WTC11 (cell line): ENCODE measurements at regions not wholly inside any gene's neighbourhood (a gene's known extent, or its start where the extent isn't known, plus 50 kb on each side); places are given as distances from the start of the nearest gene placed in this dataset.

Source experiments
- ATF6 ChIP-seq: sonication (generic); formaldehyde crosslinking; IDR thresholded peaks from 2 replicates; pipeline ENCODE4 v1.8.1; 2023; ENCODE audit warnings: mild to moderate bottlenecking, missing genetic modification reagents
- CTCF ChIP-seq: fragments of 200-600 bp; IDR thresholded peaks from 2 replicates; pipeline ENCODE4 v1.8.0; 2022; ENCODE audit warnings: antibody characterized with exemption
- FOXK1 ChIP-seq: sonication (generic); formaldehyde crosslinking; IDR thresholded peaks from 2 replicates; pipeline ENCODE4 v1.8.0; 2022; ENCODE audit warnings: mild to moderate bottlenecking, moderate library complexity, missing genetic modification reagents
- JUN ChIP-seq: sonication (generic); formaldehyde crosslinking; IDR thresholded peaks from 2 replicates; pipeline ENCODE4 v1.8.0; 2023; ENCODE audit warnings: mild to moderate bottlenecking, missing genetic modification reagents
- NR3C1 ChIP-seq: sonication (generic); formaldehyde crosslinking; conservative IDR thresholded peaks from 2 replicates; pipeline ENCODE4 v1.8.1; 2023; ENCODE audit warnings: low read depth, mild to moderate bottlenecking, missing genetic modification reagents
- SP1 ChIP-seq: sonication (generic); formaldehyde crosslinking; conservative IDR thresholded peaks from 2 replicates; pipeline ENCODE4 v1.8.1; 2022; ENCODE audit warnings: missing genetic modification reagents
- ZNF138 ChIP-seq: sonication (generic); formaldehyde crosslinking; conservative IDR thresholded peaks from 2 replicates; pipeline ENCODE4 v1.8.1; 2022; ENCODE audit warnings: mild to moderate bottlenecking, moderate library complexity, missing genetic modification reagents
- ZNF423 ChIP-seq: fragments of 250-450 bp; sonication (Bioruptor Pico); IDR thresholded peaks from 2 replicates; pipeline ENCODE4 v2.1.2; 2022; ENCODE audit warnings: mild to moderate bottlenecking, moderate library complexity
- ZNF512 ChIP-seq: sonication (generic); formaldehyde crosslinking; IDR thresholded peaks from 2 replicates; pipeline ENCODE4 v1.8.1; 2022; ENCODE audit warnings: missing genetic modification reagents, borderline replicate concordance
- TF ChIP-seq, protein P1 (sequence below): sonication (generic); formaldehyde crosslinking; conservative IDR thresholded peaks from 2 replicates; pipeline ENCODE4 v1.8.1; 2022; ENCODE audit warnings: mild to moderate bottlenecking, missing genetic modification reagents

GRCh38 chr5:101482931-101483330 lies 579.8 kb upstream of the ST8SIA4 start:
- TF ChIP-seq NR3C1 (CRISPR knock-in tag), result no peak
- no peak for TF ChIP-seq CTCF
- TF ChIP-seq ATF6 (CRISPR knock-in tag), result no peak
- TF ChIP-seq ZNF512 (CRISPR knock-in tag), result no peak
- no peak for TF ChIP-seq JUN (CRISPR knock-in tag)
- TF ChIP-seq, protein P1, sequence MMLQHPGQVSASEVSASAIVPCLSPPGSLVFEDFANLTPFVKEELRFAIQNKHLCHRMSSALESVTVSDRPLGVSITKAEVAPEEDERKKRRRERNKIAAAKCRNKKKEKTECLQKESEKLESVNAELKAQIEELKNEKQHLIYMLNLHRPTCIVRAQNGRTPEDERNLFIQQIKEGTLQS, result no peak
- TF ChIP-seq ZNF423, result no peak
- no peak for TF ChIP-seq FOXK1 (CRISPR knock-in tag)
- TF ChIP-seq SP1 (CRISPR knock-in tag), result no peak
- no peak for TF ChIP-seq ZNF138 (CRISPR knock-in tag)
